ENCODE measurements at regions not wholly inside any gene's neighbourhood (a gene's known extent, or its start where the extent isn't known, plus 50 kb on each side); places are given as distances from the start of the nearest gene placed in this dataset.
"Not testable (repeated sequence)": the region's sequence is repeated elsewhere in the genome, so short reads cannot be mapped to it uniquely, and the experiment has no call there.

DNA sequence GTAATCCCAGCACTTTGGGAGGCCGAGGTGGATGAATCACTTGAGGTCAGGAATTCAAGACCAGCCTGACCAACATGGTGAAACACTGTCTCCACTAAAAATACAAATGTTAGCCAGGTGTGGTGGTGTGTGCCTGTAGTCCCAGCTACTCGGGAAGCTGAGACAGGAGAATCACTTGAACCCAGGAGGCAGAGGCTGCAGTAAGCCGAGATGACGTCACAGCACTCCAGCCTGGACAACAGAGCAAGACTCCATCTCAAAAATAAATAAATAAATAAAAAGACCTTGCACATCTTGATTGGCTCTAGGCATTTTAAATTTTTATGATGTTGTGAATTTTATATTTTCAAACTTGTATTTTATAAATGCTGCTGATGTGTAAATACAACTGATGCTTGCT, 141.7 kb downstream of the ARRDC3 start:
- DNase-seq (ENCODE audit: low spot score): not testable (repeated sequence)

DNA sequence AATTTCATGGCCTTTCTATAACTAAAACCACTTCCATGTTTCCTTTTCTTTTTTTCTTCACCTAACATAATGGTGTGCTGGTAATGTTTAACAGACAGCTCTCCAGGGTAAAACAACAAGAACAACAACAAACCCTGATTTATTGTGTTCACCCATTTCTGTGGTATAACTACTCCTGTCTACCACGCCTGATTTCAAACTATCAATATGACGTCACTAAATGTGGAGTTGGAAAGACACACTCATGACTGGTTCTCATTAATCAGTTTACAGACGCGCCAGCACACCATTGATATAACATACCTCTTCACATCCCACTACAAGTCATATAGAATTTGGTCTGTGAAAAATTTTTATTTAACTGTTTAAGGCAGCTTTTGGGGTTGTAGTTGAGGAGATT, 142.9 kb downstream of the ARRDC3 start:
- no peak for DNase-seq (ENCODE audit: low spot score)

DNA sequence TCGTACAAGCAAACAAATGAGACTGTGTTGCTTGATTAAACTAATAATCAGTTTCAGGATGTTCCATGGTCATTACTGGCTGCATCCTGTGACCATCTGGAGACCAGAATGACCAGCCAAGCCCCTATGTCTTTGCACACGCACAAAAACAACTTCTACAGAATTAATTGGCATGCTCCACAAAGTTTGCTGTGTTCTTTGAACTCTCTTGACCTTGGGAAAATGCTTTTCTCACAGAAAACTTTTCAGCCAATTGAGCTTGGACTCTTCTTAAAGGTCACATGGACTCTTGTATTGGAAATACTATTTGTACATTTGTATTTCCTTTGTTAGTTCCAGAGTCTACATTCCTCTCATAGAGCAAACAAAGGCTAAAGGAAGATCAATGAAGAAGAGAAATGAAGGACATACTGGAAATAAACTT, 147.8 kb downstream of the ARRDC3 start:
- DNase-seq (ENCODE audit: low spot score): no peak

DNA sequence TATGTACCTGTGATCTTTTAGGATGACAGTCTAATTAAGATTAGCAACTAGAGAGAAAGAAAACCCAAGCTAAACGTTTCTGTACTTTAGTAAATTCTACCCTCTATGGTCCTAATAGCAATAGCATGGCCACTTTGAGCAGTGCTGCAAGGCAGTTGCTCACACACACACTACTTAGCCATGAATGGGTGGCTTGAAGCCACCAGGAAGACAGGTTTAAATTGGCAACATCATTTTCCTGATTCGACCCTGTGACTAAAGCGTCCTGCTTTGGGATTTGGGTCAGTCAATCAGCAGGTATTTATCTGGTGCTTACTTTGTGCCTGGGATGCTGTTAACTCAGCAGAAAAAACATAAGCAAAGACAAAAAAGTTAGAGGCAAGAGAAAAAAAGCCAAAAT, 150.6 kb downstream of the ARRDC3 start:
- DNase-seq (ENCODE audit: low spot score): no peak

DNA sequence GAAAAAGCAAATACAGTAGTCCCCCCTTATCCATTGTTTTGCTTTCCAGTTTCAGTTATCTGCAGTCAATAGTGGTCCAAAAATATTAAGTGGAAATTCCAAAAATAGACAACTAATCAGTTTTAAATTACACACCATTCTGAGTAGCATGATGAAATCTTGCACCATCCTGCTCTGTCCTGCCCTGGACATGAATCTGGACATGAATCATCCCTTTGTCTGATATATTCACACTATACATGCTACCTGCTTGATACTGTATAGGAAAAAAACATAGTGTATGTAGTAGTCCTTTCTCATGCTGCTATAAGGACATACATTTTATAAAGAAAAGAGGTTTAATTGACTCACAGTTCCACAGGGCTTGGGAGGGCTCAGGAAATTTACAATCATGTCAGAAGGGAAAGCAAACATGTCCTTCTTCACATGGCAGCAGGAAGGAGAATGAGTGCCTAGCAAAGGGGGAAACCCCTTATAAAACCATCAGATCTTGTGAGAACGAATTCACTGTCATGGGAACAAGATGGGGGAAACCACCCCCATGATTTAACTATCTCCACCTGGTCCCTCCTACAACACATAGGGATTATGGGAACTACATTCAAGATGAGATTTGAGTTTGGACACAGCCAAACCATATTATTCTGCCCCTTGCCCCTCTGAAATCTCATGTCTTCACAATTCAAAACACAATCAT, 153.9 kb downstream of the ARRDC3 start:
- no peak for DNase-seq (ENCODE audit: low spot score)

DNA sequence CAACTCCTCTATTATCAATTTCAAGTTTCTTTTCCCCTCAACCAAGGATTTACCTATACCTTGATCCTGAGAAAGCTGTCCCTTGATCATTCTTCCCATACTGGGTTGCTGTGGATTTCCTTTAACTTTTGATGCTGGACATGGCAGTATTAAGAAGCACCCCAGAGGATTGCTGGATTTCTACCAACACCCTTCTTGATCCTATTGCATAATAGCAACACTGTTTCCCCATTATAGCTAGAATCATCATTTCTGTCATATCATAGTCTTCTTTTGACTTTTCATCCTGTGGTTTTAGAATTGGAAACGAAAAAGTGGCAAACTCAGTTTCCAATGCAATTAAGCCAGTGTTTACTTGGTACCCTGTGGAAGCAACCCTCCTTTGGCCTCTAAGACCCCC, 154.9 kb downstream of the ARRDC3 start:
- no peak for DNase-seq (ENCODE audit: low spot score)

DNA sequence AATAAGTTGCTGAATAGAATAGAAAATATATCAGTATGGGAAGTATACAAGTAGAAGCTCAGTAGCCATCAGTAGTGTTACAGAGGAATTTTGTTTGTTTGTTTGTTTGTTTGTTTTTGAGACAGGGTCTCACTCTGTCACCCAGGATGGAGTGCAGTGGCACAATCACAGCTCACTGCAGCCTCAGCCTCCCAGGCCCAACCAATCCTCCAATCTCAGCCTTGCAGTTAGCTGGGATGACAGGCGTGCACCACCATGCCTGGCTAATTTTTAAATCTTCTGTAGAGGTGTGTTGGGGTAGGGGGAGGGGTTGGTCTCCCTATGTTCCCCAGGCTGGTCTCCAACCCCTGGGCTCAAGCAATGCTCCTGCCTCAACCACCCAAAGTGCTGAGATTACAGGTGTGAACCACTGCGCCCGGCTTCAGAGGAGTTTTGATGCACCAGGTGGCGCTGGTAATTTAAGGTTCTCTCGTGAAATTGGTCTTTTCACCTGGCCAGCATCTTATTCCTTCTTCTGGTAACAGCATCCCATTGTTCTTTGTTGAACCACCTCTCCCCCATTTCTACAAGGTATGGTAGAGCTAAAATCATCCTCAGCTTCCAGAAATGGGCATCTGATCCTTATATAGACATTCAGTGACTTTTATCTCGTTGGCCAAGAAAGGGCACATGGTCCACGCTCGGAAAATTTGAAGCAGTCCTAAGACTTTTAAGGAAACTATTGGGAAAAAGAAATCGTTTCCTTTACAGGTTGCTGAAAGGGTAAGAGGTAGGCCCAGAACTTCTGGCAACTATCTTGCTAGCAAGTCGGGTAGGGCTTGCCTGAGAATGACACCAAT, 157.1 kb downstream of the ARRDC3 start:
- DNase-seq (ENCODE audit: low spot score): peak; percentile 61

DNA sequence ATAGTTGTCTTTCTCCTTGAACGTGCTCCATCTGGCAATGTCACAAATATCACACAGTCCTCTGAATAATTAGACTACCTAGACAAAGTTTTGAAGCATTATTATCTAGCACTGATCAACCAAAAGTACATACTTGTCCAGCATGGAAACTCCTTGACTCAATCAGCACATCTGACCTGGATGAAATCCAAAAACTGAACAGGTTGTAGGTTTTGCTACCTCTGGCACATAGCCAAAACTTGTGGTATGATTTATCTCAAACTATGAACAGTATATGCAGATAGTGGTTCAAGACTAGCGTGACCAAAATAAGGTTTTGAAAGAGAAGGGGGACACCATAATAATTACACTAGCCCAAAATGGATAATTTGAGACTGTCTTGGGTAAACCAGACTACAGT, 158.1 kb downstream of the ARRDC3 start:
- no peak for DNase-seq (ENCODE audit: low spot score)

DNA sequence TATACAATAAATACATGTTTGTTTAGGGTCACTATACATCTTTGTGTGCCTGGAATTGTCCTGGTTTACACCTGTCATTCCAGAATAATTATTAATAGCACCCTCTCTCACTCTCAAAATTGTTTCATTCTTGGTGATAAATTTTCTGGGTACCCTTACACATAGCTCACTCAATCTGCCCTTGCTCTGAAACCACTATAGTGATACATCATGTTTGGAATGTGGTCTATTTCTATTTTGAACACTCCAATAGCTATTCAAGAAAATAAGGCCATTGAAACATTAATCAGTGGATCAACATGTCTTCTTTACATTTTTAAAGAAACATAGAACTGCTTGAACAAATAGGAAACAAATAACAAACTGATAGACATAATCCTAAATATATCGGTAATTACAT, 158.7 kb downstream of the ARRDC3 start:
- no peak for DNase-seq (ENCODE audit: low spot score)

DNA sequence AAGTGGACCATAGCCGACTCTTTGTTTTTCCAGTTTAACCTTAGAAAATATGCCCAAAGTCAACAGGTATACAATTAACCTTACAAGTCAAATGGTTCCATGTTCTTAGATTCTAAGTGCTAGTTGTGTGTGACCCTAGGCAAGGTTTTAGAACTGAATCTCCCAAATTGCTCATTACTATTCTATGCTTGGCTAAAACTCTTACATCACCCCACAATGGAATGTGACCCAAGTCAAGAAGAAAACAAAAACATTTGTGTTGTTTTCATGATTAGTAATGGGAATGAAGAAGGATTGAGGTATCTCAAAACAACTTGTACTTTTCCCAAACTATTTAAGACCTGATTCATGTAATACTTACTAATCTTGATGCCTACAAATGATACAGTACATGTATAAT, 159.2 kb downstream of the ARRDC3 start:
- no peak for DNase-seq (ENCODE audit: low spot score)

DNA sequence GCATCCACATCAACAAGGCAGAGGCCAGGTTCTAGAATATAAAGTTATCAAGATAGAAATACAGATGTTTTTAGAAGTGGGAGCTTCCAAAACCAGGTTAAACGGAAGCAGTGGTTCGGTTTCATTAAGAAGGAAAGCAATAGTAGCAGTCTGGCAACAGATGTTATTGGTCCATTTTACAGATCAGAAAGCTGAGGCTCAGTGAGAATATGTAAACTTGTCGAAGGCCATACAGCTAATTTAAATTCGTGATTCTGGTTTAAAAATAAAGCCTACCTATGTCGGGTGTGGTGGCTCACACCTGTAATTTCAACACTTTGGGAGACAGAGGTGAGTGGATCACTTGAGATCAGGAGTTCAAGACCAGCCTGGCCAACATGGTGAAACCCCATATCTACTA, 160.6 kb downstream of the ARRDC3 start:
- DNase-seq (ENCODE audit: low spot score): no peak

DNA sequence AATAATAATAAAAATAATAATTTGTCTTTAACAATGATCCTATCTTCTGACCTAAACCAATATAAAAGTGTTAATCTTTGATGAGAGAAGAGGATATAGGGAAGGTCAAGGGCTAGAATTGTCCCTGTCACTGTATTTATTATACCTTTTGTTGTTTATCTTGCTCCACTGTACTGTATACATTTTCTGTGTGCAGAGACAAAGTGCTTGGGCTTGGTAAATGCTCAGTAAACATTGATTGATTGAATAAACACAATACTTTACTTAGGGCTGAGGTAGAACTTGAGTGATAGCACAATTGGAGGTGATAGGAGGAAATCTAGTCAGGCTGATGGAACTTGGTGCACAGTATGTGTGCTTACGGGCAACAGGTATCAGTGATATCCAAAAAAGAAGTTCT, 161.2 kb downstream of the ARRDC3 start:
- DNase-seq (ENCODE audit: low spot score): no peak

DNA sequence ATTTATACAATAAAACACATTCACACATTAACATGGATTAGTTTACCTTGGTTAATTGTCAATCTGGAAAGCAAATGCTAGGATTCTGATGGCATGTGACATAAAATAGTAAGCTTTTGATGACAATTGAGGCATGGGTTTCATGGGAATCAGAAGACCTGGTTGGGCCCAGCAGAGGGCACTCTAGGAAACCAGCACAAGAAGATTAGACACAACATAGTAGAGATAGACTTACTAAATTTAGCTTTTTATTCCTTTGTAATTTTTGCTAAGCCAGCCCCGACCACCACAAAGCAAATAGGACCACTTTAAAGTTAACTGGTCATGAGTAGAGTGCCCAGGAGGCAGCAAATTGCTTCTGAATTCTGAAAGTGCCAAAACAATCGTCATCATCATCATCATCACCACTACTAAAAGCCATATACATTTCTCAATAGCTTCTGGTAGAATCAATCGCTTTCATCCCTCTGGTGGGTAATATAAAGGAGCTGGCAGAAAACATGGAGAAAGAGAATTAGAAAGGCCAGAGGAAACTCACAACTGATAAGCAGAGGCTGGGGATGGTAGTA, 163.2 kb downstream of the ARRDC3 start:
- peak; percentile 28 for DNase-seq (ENCODE audit: low spot score)

DNA sequence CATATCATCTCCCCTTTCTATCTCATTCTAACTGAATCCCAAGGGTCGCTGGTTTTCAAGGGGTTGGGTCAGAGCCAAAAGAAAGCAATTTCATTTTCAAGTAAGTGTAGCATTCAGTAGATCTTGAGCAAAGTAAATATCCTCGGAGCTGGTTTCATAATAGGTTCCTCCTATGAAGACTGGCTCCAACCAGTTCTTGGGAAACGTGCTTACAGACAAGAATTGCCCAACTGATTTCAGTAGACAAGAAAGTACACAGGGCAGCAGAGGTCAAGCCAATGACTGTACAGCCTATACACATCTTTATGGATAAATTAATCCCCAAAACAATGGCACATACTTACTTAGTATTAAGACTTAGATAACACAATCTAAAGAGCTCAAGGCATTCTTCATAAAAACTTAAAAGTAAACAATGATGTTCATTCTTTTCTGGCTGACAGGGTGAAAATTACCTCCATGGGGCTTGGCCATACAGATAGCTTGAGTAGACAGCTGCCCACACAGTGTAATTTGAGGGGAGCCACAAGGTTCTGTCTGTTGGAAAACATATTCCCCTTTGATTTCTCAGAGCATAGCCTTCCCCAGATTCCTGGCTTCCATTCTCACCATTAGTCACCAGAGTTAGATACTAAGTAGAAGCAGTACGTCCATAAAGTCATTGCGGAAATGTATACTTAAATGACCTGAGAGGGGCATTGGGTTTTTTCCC, 163.9 kb downstream of the ARRDC3 start:
- no peak for DNase-seq (ENCODE audit: low spot score)

DNA sequence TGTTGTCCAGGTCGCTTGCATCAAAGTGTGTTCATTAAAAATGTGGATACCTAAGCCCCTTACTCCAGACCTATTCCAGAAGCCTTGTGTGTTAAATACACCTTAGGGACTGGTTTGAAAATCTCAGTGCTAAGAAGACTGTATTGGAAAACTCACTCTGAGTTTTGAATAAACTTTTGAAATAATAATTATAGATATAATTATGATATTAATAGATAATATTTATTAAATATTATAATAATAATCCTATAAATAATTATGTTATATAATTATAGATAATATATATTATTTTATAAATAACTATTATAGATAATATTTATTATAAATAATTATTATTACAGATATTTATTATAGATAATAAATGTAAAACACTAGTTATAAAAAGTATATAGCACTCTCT, 165.3 kb downstream of the ARRDC3 start:
- no peak for DNase-seq (ENCODE audit: low spot score)

DNA sequence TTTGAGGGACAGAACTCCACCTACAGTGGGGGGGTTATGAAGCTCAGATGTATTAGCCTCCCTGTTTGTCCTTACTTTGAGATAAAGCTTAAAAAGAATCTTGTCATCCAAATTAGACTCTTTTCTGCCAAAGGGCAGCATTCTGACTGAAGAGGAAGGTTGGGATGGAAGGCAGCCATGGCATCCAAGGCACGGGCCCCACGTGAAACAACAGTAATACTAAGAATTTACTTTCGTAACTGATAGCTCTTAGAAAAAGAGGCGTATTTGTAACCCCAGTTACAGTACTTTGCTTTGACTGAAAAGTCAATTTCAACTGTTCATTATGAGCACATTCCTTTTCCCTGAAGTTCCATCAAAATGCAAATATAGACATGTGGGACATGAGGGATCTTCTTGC, 168.5 kb downstream of the ARRDC3 start:
- DNase-seq (ENCODE audit: low spot score): no peak
